ENCODE measurements at regions not wholly inside any gene's neighbourhood (a gene's known extent, or its start where the extent isn't known, plus 50 kb on each side); places are given as distances from the start of the nearest gene placed in this dataset.

- TF ChIP-seq SP1 (IDR thresholded peaks at IDR 0.05) (no peak), NFRKB (IDR thresholded peaks at IDR 0.05) (no peak), ELF4 (IDR thresholded peaks at IDR 0.05) (no peak), LEF1 (IDR thresholded peaks at IDR 0.05; ENCODE audit: borderline replicate concordance) (no peak)
Observed at GRCh38 chr16:5551909-5552308, 454.3 kb upstream of the EEF2KMT start.
